HG03565 (cell line): ENCODE measurements at regions not wholly inside any gene's neighbourhood (a gene's known extent, or its start where the extent isn't known, plus 50 kb on each side); places are given as distances from the start of the nearest gene placed in this dataset.

ENCODE experiments used
- ATAC-seq: cut with Tn5 transposase; IDR thresholded peaks from one replicate; pipeline ENCODE4 v1.9.1; 2021; ENCODE audit warnings: mild to moderate bottlenecking, moderate library complexity; ENCODE audit not compliant: unreplicated experiment

DNA sequence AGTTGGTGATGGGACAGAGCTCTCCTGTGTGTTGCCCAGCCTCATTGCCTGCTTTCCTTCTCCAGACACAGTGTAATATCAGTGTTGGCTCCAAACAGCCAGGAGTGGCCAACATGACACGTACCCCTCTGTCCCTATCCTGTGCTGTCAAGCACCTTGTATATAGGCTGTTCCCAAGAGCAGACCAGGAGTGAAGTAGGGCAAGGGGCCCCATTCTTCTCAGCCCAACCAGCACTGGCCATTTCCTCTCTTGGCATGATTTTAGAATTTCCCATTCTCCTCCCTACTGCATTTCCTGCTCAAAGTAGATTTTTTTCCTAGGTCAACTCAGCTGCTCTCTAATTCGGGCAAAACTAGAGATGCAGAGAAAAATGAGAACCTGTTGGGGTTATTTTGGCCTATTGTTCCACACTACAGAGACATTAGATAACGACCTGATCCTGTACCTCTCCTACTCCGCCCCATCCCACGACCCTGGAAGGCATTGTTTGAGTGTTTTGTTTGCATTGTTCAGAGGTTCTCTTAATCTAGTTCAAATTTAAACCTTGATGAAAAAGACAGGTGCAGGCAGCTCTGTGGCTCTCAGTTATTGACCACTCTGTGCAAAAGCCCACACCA lies 95.6 kb downstream of the RASSF10 start:
- ATAC-seq = no peak

DNA sequence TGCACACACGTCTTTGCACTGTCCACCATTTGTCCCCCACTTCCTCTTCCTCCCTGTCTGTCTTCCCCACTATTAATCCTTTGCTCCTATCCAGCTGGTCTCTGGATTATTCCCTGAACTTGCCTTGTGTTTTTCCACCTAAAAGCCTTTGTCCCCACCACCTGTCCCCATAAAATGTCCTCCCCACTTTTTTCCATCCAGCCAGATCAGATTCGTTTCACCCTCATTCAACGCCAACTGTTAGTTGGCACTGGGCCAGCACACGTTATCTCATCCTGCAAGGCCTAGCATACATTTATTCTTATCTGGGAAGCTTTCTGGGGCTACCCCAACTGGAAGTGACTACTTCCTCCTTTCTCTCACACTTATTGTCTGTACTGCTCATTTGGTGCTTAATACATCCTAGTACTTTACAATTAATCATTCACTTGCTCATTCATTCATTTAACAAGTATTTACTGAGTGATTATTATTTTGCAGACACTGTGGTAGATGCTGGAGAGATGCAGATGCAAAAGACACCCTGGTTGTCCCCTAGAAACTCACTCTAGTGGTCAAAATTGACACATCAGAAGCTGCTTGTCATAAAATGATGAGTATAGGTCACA lies 96.2 kb downstream of the RASSF10 start:
- peak; percentile 54 for ATAC-seq

DNA sequence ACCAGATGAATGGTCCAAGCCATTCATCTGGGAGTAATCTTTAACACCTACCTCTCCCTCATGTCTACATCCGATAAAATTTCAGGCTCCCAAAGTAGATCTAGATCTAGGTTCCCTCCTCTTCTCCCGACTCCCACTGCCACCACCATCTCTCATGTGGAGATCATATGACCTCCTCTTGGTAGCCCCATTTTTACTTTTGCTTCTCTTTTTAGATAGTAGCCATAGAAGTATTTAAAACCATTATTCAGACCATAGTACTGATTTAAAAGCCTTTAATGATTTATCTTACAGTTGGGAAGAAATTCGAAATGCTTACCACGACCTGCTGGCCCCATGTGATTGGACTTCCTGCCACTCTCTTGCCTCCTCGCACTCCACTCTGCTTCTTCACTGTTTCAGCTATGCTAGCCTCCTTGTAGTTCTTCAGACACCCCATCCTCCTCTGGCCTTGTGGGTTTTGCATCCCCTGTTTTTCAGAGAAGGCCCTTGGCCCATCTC lies 98.5 kb downstream of the RASSF10 start:
- no peak for ATAC-seq

DNA sequence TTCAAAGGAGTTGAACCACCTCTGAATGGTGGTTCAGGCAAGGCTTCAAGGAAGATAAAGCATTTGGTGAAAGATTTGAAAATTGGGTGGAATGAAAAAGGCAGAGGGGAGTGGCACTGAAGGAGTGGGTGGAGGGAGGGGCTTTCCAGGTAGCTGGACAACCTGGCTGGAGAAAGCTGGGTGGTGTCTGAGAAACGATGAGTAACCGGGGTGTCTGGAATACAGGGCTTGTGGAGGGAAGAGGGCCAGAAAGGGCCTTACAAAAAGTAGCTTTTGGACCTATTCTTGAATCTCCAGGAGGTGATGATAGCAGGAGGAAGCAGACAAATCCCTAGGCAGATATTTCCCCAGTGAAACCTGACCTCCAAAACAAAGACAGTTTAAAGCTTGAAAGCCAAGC lies 99.3 kb downstream of the RASSF10 start:
- no peak for ATAC-seq

DNA sequence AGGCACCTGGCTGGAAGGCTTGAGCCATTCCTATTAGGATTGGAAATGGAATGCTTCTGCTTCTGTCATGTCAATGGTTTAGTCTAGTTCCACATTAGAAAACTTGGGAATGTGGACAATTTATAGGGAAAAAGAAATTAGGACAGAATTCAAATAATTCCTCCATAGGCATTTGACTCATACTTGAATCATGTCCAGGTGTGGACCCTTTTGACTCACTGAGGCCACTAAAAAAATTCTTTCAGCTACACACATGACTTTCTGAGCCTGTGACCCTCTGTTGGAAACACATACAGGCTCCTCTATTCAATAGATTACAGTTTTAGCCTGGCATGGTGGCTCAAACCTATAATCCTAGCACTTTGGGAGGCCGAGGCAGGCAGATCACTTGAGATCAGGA lies 100.5 kb downstream of the RASSF10 start:
- ATAC-seq = no peak

DNA sequence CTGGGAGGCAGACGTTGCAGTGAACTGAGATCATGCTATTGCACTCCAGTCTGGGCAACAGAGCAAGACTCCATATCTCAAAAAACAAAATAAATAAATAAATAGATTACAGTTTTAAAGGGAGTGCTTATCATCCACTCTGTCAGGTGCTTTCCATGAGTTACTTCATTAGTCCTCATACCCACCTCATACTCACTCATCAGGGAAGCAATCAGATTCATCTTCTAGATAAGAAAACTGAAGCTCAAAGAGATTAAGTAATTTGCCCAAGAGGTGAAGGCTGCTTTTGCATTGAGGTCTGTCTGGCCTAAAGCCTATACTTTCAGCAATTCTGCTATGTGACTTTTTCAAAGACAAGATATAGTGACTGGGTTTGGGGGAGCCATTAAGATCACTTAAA lies 101.0 kb downstream of the RASSF10 start:
- no peak for ATAC-seq

DNA sequence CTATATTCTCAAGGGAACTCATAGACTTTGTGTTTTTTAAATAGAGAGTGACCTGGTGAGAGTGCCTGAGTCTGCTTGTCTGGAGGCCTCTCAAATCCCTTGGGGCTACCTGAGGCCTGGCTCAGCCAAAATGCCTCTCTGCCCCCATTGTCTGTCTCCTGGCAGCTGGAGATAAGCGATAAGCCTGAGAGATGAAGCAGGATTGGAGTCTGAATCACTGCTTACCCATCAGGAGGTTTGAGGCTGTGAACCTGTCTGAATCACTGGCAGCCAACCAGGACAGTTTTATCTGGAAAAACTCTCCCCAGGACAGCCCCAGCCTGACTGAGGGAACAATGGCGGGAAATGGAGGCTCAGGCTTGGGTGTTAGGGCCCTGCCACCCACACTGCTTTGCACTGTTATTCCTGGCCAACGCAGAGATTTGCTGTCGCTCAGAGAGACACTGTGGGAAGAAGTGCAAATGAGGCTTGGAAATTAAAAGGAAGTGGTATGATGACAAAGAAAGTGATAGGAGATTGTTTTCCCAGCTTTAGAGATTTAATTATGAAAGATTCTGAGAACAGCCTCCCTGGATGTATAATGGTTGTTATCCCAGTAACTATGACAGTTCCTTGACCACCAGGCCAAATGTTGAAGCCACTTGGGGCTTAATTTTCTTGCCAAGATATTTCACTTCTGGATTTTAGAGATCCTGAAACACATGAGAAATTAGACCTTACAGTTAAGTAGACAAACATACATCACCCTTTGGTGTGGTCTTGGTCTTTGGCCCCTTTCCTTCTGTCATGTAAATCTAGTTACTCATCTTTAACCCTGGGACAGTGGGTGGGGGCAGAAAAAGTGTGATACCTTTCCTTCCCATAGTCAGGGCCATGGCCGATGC lies 102.1 kb downstream of the RASSF10 start:
- ATAC-seq = no peak

DNA sequence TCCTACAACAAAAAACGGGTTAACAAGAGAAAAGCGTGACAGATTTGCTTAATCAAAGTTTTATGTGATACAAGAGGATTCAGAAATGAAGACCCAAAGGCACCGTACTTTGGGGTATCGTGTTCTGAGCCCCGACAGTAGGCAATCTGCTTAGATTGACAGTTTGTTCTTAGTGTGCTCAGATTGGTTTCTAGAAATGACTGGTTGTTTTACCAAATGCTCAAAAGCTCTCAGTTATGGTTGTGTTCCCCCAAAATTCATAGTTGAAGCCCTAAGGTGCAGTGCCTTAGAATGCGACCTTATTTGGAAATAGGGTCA lies 102.7 kb downstream of the RASSF10 start:
- ATAC-seq = no peak

DNA sequence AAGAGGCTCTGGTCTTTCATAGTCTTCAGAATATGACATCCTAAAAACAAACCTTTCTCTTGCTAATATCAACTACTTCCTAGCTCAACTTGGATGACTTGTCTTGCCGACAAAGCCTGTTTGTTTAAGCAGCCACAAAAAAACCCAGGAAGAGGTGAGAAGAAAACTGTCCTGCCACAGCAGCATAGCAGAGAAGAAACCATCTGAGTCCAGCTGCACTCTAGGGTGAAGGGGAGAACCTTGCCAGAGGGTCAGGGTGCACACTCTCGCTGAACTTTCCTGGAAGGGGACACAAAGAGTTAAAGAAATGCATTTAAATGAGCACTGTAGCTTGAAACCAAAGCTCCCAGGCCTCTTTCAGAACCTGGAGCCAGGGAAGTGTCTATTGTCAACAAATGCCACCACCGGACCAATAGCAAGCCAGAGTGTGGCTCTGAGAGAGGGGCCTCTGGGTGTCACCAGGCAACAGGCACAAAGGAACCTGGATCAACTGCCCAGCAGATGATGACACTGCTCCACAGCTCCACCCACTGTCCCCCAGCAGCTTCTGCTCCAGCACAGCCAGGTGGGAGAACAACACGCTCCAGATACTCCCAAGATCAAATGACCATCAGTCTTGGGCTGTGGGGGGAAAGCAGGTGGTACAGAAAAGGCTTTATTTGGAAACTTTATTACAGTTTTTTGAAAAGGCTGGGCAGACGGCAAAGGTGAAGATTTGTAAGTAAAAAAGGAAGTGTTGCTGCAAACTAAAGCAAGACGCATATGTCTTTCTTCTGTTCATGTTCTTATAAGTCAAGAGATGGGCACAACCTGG lies 105.7 kb downstream of the RASSF10 start:
- ATAC-seq = no peak

DNA sequence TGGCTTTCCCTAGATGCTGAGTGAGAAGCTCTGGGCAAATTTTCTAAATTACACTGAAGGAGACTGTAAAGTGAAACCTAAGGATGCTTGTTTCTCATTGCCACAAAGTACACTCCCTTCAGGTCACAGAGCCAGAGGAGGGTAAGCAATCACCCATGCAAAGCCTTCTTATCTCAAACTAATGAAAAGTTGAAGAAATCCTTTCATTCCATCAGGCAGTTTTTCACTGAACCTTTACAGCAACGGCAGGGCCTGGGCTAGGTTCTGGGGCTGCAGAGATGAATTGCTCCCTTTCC lies 106.2 kb downstream of the RASSF10 start:
- no peak for ATAC-seq

DNA sequence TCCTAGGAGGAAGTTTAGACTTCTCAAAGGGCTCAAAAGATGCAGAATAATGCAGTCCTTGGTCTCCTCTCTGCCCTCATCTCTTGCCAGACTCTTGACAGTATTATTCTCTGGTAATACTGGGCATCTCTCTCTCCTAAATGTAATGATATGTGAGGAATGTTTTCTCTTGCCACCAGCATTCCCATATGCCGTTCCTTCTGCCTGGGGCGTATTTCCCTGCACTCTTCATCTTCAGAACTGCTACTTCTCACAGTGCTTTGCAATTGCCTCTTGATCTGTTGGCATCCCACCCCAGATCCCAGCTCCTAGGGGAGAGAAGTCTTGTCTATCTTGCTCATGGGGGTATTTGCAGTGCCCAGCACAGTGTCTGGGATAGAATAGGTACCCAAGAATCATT lies 107.4 kb downstream of the RASSF10 start:
- ATAC-seq = no peak

DNA sequence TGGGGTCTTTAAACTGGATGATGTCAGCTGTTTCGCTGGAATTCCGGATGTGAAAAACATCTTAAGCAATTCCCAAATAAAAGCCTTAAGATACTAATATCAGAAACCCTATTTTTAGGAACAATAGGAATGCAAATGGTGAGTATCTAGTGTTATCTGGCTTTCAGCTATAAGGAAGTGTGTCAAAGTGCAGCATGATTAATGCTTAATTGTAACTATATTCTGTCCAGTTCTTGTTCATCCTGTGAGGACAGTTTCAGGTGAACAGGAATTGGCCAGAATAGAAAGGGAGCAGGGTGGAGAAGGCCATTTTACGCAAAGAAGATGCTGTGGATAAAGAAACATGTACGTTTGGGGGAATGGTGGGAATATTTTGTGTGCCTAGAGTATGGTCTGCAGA lies 108.2 kb downstream of the RASSF10 start:
- no peak for ATAC-seq

DNA sequence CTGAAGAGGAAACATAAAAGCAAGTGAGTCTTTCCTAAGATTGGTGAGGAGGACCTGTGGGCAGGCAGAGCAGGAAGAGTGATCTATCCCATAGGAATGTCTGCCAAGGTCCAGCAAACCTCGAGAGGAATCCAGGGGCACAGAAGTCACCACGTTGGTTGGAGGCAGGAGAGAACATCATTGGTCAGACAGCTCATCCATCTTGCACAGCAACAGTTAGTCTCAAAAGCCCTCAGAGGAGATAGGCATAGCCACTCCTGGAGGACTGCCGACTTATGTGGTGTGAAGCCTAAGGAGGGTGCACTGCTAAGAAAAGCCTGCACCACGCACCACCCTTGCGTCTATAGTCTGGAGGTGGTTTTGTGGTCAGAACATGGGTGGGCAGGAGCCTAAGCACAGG lies 109.1 kb downstream of the RASSF10 start:
- ATAC-seq = no peak

DNA sequence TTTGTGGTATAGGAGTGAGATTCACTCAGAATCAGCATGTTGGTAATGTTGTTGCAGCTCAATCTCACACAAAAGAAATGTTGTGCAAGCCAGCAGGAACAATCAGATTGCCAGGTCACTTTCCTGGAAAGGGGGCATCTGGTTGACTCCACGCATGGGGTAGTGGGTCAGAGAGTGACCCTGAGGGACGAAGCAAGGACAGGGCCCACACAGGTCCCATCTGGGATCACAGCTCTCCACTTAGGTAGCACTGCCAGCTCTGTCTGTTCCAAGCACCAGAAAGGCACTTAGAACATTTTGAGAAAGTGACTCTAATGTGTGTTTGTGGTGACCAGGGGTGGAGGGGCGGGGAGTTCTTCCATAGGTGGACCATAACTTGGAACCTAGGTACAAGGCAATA lies 109.5 kb downstream of the RASSF10 start:
- no peak for ATAC-seq

DNA sequence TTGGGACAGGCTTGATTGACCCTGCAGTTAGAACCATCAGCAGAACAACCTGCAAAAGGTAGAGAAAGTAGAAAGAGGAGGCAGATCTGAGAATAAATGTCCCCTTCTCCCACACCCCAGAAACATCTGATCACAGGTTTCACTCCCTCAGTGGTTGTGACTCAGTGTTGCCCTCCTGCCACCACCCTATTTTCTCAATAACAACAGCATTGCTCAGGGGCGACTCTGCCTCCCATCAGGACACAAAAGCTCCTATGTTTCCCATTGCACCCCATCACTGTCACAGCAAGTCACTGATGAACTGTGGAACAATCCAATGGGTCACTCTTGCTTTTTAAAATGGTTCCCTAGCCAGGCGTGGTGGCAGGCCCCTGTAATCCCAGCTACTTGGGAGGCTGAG lies 110.2 kb downstream of the RASSF10 start:
- no peak for ATAC-seq

DNA sequence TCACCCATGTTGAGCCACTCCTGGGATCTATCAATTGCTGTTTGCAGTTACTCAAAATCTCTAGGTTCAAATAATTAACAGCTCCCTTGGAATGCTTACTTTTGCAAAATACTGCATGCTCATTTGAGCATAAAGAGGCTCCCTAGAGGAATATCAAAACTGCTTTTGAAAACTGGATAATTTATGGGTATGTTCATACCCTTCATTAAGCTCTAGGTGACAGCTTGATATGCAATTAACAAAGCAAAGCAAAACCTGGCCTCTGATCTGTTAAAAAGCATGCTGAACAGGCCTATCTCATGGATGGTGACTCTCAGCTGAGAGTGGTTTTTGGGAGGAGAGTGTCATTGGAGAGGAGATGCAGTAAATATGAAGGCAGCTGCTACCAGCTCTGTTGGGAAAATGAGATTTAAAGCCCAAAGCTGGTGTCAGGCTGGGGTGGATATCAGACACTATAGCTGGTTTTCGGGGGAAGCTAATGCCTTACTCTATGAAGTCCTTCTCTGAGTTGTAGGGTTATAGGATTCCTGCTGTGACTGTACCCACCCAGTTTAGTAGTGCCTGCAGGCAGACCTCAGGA lies 110.9 kb downstream of the RASSF10 start:
- no peak for ATAC-seq

DNA sequence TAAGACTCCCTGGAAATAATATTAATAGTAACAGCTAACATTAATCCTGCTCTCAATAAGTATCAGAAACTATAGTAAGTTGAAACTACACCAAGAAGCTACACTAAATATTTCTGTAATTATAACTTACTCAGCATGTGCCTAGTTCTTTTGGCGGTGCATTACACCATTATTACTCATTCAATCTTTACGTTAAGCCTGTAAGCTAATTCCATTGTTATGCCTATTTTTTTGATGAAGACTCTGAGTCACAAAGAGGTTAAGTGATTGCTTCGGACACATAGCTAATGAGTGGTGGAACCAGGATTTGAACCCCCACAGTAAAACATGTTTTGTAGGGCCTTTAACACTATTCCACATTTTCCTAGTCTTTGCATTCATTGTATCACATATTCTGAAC lies 111.6 kb downstream of the RASSF10 start:
- ATAC-seq = no peak

DNA sequence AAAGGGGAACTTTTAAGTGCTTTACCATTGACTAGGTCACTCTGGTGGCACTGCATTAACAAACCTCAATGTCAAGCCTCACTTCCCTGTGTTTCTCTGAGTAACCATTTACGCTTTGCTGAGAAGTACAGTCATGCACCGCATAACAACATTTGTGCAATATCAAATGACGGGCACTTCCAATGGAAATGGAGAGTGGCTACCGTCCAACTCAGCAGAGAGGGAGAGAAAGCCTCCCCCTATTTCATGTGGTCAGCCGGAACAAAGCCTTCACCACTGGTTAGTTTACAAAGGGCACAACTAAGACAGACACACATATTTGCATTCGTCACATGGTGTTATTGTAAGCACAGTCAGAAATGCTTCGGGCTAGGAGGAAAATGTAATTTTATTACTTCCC lies 117.3 kb downstream of the RASSF10 start:
- ATAC-seq = no peak

DNA sequence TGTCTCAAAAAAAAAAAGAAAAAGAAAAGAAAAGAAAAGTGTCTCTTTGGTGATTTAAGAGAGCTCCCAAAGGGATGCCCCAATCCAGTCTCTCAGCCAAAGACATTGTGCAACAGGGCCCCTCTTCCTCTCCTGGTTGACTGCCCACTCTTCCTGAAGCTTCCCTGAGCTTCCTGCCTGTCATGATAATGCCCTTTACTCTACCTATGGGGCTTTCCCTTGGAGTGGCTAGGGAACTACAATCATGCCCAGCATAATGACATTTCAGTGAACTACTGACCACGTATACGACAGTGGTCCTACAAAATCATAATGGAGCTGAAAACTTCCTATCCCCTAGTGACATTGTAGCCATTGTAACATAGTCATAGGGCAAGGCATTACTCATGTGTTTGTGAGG lies 118.0 kb downstream of the RASSF10 start:
- ATAC-seq = no peak

DNA sequence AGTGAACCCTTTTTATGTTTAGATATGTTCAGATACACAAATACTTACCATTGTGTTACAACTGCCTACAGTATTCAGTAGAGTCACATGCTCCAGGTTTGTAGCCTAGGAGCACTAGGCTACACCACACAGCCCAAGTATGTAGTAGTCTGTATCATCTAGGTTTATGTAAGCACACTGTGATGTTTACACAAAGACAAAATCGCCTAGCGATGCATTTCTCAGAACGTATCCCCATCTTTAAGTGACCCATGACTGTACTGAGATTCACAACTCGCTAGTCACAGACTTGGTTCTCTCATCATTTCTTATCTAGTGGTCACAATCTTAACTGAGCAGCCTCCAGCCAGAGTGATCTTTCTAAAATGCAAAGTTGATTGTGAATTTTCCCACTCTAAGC lies 119.2 kb downstream of the RASSF10 start:
- ATAC-seq = no peak

DNA sequence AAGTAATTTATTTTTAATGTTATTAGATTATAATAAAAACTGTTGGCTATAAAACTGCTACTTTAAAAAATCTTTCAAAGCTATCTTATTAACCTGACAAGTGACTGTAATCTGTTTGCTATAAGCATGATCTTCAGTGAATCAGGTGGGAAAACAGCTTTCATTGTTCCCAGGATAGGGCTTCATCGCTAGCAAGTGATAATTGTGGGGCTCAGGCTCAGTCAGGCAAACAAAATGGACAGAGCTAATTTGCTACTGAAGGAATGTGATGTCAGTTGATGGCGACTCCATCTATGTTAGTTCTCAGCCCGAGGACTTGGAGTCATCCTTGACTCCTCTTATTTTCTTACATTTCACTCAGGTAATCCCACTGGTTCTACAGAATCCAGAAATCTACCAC lies 125.0 kb downstream of the RASSF10 start:
- no peak for ATAC-seq
